Heart right ventricle (tissue), 16 donors: ENCODE measurements at regions not wholly inside any gene's neighbourhood (a gene's known extent, or its start where the extent isn't known, plus 50 kb on each side); places are given as distances from the start of the nearest gene placed in this dataset.

Experiments used
- ATAC-seq, 8 donors: fragments of 200-7000 bp; cut with Tn5 transposase; one replicate each; pipeline ENCODE4 v1.9.1; 2020; ENCODE audit warnings: mild to moderate bottlenecking in 8 of 8, moderate library complexity in 8 of 8, moderate number of reproducible peaks in 1 of 8
- DNase-seq, 2 donors: peaks; one replicate each; pipeline ENCODE4 v3.0.0-alpha.2; 2020
- H3K27ac ChIP-seq, 10 donors: fragments of 200-600 bp; sonication (generic) in 2 of 10; one replicate each; pipeline versions ENCODE4 v1.5.0 to v1.8.0; 2020 to 2022; ENCODE audit warnings: mild to moderate bottlenecking in 3 of 10
- H3K27me3 ChIP-seq, 7 donors: fragments of 200-600 bp; one replicate each; pipeline ENCODE4 v1.8.0; 2021 to 2022; ENCODE audit warnings: mild to moderate bottlenecking in 2 of 7
- H3K36me3 ChIP-seq, 9 donors: fragments of 200-600 bp; sonication (generic) in 1 of 9; one replicate each; pipeline versions ENCODE4 v1.5.0 to v1.8.0; 2020 to 2022; ENCODE audit warnings: mild to moderate bottlenecking in 2 of 9
- H3K4me1 ChIP-seq, 9 donors: fragments of 200-600 bp; sonication (generic) in 1 of 9; one replicate each; pipeline versions ENCODE4 v1.5.0 to v1.8.0; 2020 to 2022; ENCODE audit warnings: mild to moderate bottlenecking in 4 of 9
- H3K4me3 ChIP-seq, 10 donors: fragments of 200-600 bp; sonication (generic) in 2 of 10; one replicate each; pipeline versions ENCODE4 v1.5.0 to v1.8.0; 2020 to 2022; ENCODE audit warnings: mild to moderate bottlenecking in 7 of 10, moderate library complexity in 2 of 10
- H3K9me3 ChIP-seq, 11 donors: fragments of 200-600 bp in 10 of 11; sonication (generic) in 2 of 11; one replicate each; pipeline versions ENCODE4 v1.5.0 to v1.8.0; 2013 to 2022; ENCODE audit warnings: mild to moderate bottlenecking in 2 of 11, control low read depth in 1 of 11, moderate library complexity in 1 of 11
- WGBS, 2 donors: extraction: QIAGEN DNeasy Blood & Tissue Kit; methylation state at CpG; one replicate each; pipeline ENCODE4 v1.1.7; 2013; ENCODE audit warnings: inconsistent platforms in 1 of 2; 5-methylcytosine and 5-hydroxymethylcytosine counted together
- intact Hi-C, 10 donors: fragments of 100-400 bp; cut with DNase I; formaldehyde crosslinking; loops; one replicate each; pipeline versions ENCODE4 v1.11.1 to v1.14.2; 2022
- TF ChIP-seq, protein P1 (sequence below), 9 donors: fragments of 200-600 bp; sonication (generic) in 2 of 9; IDR thresholded peaks; one replicate each; pipeline versions ENCODE4 v1.5.0 to v1.8.0; 2021 to 2022; ENCODE audit warnings: antibody characterized with exemption in 9 of 9, mild to moderate bottlenecking in 5 of 9, moderate library complexity in 1 of 9
- donor health status: Arrhythmogenic right ventricular cardiomyopathy.
- donor health status: ischemic (EF 13 %, LVEDD 7.1; RV severe dilation, severe dysfunction).
- donor health status: healthy with polysubstance abuse.
- donor health status: DM: no; HTN: yes; CAD: no.
- donor health status: DM: no; HTN: no; CAD: no.
- donor health status: ischemic (EF 25% LVEDD 6.9; RV normal size, moderate dysfunction).
- donor health status: ischemic (EF 25% LVEDD 5.7; RV mildly dilated, moderate dysfunction).
- donor health status: healthy.
- donor health status: DM: yes; HTN: yes; CAD: no.
- donor health status: Ischemic cardiomyopathy.
- donor health status: ischemic (EF 35%, LVEDD 5.7; RV mildly dilated, moderate dysfunction).
- donor health status: nonischemic (EF 11% LVEDD 7.7; RV severe dilation, severe dysfunction).
- donor health status: DM: yes; HTN: yes; CAD: no.
- donor health status: PGD.
- donor health status: ischemic (EF 29% LVEDD 5.4; RV normal size, mild dysfunction).
- donor health status: nonischemic (EF 23%, LVEDD 6.1; RV moderate dilation, normal function).

DNA sequence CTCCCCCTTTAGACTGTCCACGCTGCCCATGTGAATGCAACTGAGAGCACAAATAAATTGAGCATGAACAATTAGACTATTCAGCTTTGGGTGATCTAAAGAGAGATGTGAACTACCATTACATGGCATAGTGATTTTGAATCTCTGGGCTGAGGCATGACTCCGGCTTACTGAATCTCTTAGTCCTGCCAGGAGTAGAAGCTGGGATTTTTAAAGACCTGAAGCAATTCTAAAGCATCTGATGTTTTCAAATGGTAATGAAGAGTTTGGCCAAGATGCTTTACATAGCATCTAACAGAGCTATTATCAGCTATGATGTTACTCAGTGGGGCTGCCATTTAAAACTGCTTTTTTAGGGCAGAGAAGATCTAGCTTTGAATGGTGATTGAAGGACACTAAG, 1059.1 kb downstream of the SORCS3 start:
- WGBS, 2 donors: 70 to 77% methylated on average over 2 of the region's 2 CpGs
- TF ChIP-seq, protein P1, sequence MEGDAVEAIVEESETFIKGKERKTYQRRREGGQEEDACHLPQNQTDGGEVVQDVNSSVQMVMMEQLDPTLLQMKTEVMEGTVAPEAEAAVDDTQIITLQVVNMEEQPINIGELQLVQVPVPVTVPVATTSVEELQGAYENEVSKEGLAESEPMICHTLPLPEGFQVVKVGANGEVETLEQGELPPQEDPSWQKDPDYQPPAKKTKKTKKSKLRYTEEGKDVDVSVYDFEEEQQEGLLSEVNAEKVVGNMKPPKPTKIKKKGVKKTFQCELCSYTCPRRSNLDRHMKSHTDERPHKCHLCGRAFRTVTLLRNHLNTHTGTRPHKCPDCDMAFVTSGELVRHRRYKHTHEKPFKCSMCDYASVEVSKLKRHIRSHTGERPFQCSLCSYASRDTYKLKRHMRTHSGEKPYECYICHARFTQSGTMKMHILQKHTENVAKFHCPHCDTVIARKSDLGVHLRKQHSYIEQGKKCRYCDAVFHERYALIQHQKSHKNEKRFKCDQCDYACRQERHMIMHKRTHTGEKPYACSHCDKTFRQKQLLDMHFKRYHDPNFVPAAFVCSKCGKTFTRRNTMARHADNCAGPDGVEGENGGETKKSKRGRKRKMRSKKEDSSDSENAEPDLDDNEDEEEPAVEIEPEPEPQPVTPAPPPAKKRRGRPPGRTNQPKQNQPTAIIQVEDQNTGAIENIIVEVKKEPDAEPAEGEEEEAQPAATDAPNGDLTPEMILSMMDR (IDR thresholded peaks at IDR 0.05): no peak
- Histone ChIP-seq H3K4me3 (no peak overlapping the region), H3K4me1 (no peaks in the 10 kb centered on the region), H3K36me3 (no peaks in the 10 kb centered on the region), H3K27me3 (no peaks in the 10 kb centered on the region), H3K9me3 (no peaks in the 10 kb centered on the region), H3K27ac (no peak overlapping the region)
- intact Hi-C loops: no loop called here
- no peak for DNase-seq
- ATAC-seq: no peak

- 69 to 74% methylated on average over 5 of the region's 5 CpGs for WGBS, 2 donors
- no peak overlapping the region for H3K27ac ChIP-seq
- TF ChIP-seq, protein P1 (IDR thresholded peaks at IDR 0.05): no peak
- no peaks in the 10 kb centered on the region for H3K4me1 ChIP-seq
- no peaks in the 10 kb centered on the region for H3K9me3 ChIP-seq
- no peaks in the 10 kb centered on the region for H3K36me3 ChIP-seq
- H3K27me3 ChIP-seq: no peaks in the 10 kb centered on the region
- ATAC-seq (no peak), DNase-seq (no peak)
- H3K4me3 ChIP-seq: no peak overlapping the region
- intact Hi-C loops: loop anchor here in 1 of 10 donors (10.0 kb wide), 1 partner anchor 635 kb away; no protein-coding TSS in a partner anchor
Measured at GRCh38 chr10:105699504-105699903, 1058.4 kb downstream of the SORCS3 start.

DNA sequence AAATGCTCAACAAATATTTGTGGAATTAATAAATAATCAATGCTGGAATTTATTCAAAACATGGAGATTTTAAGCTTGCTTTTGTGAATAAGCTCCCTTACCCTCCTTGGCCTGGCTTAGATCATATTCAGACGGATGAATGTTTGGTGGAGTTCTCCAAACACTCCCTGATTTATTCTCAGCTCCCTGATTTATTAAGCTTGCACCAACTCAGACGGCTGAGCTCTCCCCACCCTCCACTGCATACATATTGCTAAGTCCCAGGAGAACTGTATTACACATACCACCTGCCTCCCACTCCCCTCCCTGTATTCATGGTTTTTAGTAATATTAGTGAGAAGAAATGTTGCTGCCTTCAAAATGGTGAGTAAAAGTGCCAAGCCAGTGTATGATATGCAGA, 1057.5 kb downstream of the SORCS3 start:
- WGBS, 2 donors: 58 to 65% methylated on average over 2 of the region's 2 CpGs
- no peak for ATAC-seq
- TF ChIP-seq, protein P1 (IDR thresholded peaks at IDR 0.05): no peak
- intact Hi-C loops: loop anchor here in 1 of 10 donors (10.0 kb wide), 1 partner anchor 634 kb away; no protein-coding TSS in a partner anchor
- Histone ChIP-seq H3K27me3 (no peaks in the 10 kb centered on the region), H3K36me3 (no peaks in the 10 kb centered on the region), H3K4me1 (no peaks in the 10 kb centered on the region), H3K9me3 (no peaks in the 10 kb centered on the region), H3K27ac (no peak overlapping the region), H3K4me3 (no peak overlapping the region)
- DNase-seq: no peak

DNA sequence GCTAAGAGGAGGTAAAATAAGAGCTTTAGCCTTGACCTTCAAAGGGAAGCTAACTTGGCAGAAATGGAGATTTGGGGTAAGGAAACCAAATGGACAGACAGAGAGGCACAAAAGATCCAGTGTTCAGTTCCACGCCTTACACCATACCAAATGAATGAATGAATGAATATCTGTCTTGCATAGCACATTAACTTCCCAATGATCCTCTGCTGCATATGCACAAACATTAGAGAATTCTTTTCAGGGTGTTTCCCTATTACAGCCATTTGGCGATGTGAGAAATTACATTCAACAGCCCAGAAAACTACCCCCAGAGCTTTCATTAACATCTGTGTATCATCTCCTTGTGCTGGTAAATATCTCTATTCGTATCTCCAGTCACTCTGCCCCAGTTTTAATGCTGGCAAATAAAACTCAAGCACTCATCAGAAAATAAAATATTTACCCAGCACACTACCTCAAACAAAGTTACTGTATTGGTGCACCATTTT, 1056.2 kb downstream of the SORCS3 start:
- intact Hi-C loops: loop anchor here in 1 of 10 donors (10.0 kb wide), 1 partner anchor 633 kb away; no protein-coding TSS in a partner anchor
- no peak overlapping the region for H3K27ac ChIP-seq
- ATAC-seq: no peak
- no peaks in the 10 kb centered on the region for H3K4me1 ChIP-seq
- no peaks in the 10 kb centered on the region for H3K27me3 ChIP-seq
- H3K4me3 ChIP-seq: no peak overlapping the region
- H3K9me3 ChIP-seq: no peaks in the 10 kb centered on the region
- no peaks in the 10 kb centered on the region for H3K36me3 ChIP-seq
- TF ChIP-seq, protein P1 (IDR thresholded peaks at IDR 0.05): no peak
- 50 to 63% methylated on average over 3 of the region's 3 CpGs for WGBS, 2 donors
- DNase-seq: no peak
